ENCODE measurements at regions not wholly inside any gene's neighbourhood (a gene's known extent, or its start where the extent isn't known, plus 50 kb on each side); places are given as distances from the start of the nearest gene placed in this dataset.

DNA sequence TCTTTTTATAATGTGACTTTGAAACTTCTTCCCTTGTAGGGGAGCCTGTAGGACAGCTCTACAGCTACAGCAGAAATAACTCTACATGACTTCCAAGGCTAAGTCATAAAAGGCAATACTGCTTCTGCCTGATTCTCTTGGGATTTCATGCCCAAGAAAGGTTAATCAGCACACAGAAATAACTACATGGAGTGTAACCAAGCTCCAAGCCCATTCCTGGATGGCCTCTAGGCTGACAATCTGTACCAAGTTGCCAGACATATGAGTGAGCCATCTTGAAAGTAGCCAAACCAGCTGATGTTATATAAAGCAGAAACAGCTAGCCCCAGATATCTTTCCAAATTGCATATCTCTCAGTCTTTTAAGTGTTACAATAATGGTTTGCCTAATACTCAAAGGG lies 75.8 kb upstream of the OSTN start:
- intact Hi-C loops (cut with micrococcal nuclease), result no loop called here
- no peaks in the 10 kb centered on the region for H3K4me1 Mint-ChIP-seq
- H3K9me3 ChIP-seq (ENCODE audit: control insufficient read depth, insufficient read depth, low read length), result no peaks in the 10 kb centered on the region
- H3K27me3 ChIP-seq (ENCODE audit: control insufficient read depth, insufficient read depth, low read length), result no peaks in the 10 kb centered on the region
- TF ChIP-seq, protein P1, sequence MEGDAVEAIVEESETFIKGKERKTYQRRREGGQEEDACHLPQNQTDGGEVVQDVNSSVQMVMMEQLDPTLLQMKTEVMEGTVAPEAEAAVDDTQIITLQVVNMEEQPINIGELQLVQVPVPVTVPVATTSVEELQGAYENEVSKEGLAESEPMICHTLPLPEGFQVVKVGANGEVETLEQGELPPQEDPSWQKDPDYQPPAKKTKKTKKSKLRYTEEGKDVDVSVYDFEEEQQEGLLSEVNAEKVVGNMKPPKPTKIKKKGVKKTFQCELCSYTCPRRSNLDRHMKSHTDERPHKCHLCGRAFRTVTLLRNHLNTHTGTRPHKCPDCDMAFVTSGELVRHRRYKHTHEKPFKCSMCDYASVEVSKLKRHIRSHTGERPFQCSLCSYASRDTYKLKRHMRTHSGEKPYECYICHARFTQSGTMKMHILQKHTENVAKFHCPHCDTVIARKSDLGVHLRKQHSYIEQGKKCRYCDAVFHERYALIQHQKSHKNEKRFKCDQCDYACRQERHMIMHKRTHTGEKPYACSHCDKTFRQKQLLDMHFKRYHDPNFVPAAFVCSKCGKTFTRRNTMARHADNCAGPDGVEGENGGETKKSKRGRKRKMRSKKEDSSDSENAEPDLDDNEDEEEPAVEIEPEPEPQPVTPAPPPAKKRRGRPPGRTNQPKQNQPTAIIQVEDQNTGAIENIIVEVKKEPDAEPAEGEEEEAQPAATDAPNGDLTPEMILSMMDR (IDR thresholded peaks at IDR 0.05), result no peak
- no peak overlapping the region for H3K4me3 ChIP-seq (ENCODE audit: low read length)
- H3K27ac Mint-ChIP-seq, result no peak overlapping the region
- no peaks in the 10 kb centered on the region for H3K36me3 ChIP-seq (ENCODE audit: control insufficient read depth, insufficient read depth, low read length)
- H3K4me3 Mint-ChIP-seq, result no peak overlapping the region
- no peak for DNase-seq
- H3K9me3 Mint-ChIP-seq, result peaks cover 4 to 9% of the 10 kb centered on the region in 2 donors
- H3K36me3 Mint-ChIP-seq, result no peaks in the 10 kb centered on the region
- H3K4me1 ChIP-seq (ENCODE audit: control insufficient read depth, insufficient read depth, low read length), result no peaks in the 10 kb centered on the region
- no peaks in the 10 kb centered on the region for H3K27me3 Mint-ChIP-seq (ENCODE audit: low read depth in 2 of 2)
- H3K27ac ChIP-seq (ENCODE audit: low read length), result no peak overlapping the region
- ATAC-seq, result no peak

GRCh38 chr3:191120447-191121298 lies 78.4 kb upstream of the OSTN start:
- H3K27me3 Mint-ChIP-seq (ENCODE audit: low read depth in 2 of 2), result no peaks in the 10 kb centered on the region
- Histone ChIP-seq H3K27me3 (ENCODE audit: control insufficient read depth, insufficient read depth, low read length) (no peaks in the 10 kb centered on the region), H3K4me1 (ENCODE audit: control insufficient read depth, insufficient read depth, low read length) (no peaks in the 10 kb centered on the region), H3K36me3 (ENCODE audit: control insufficient read depth, insufficient read depth, low read length) (no peaks in the 10 kb centered on the region), H3K9me3 (ENCODE audit: control insufficient read depth, insufficient read depth, low read length) (no peaks in the 10 kb centered on the region), H3K4me3 (ENCODE audit: low read length) (no peak overlapping the region), H3K27ac (ENCODE audit: low read length) (no peak overlapping the region)
- intact Hi-C loops (cut with micrococcal nuclease), result no loop called here
- WGBS (ENCODE audit: insufficient coverage), result 78% methylated on average over 1 of the region's 2 CpGs
- TF ChIP-seq, protein P1 (IDR thresholded peaks at IDR 0.05), result no peak
- H3K9me3 Mint-ChIP-seq, result peaks cover 0 to 6% of the 10 kb centered on the region in 2 donors
- DNase-seq (no peak), ATAC-seq (no peak)
- H3K27ac Mint-ChIP-seq, result no peak overlapping the region
- no peak overlapping the region for H3K4me3 Mint-ChIP-seq
- no peaks in the 10 kb centered on the region for H3K36me3 Mint-ChIP-seq
- H3K4me1 Mint-ChIP-seq, result no peaks in the 10 kb centered on the region

- no peaks in the 10 kb centered on the region for H3K4me1 Mint-ChIP-seq
- H3K4me3 Mint-ChIP-seq, result no peak overlapping the region
- ATAC-seq, result no peak
- H3K36me3 ChIP-seq (ENCODE audit: control insufficient read depth, insufficient read depth, low read length), result no peaks in the 10 kb centered on the region
- TF ChIP-seq, protein P1 (IDR thresholded peaks at IDR 0.05), result no peak
- H3K36me3 Mint-ChIP-seq, result no peaks in the 10 kb centered on the region
- no peaks in the 10 kb centered on the region for H3K27me3 Mint-ChIP-seq (ENCODE audit: low read depth in 2 of 2)
- no peak overlapping the region for H3K27ac ChIP-seq (ENCODE audit: low read length)
- H3K4me3 ChIP-seq (ENCODE audit: low read length), result no peak overlapping the region
- no peaks in the 10 kb centered on the region for H3K9me3 ChIP-seq (ENCODE audit: control insufficient read depth, insufficient read depth, low read length)
- no peaks in the 10 kb centered on the region for H3K4me1 ChIP-seq (ENCODE audit: control insufficient read depth, insufficient read depth, low read length)
- WGBS (ENCODE audit: insufficient coverage), result 76% methylated on average over 3 of the region's 3 CpGs
- no peak overlapping the region for H3K27ac Mint-ChIP-seq
- DNase-seq, result no peak
- peaks cover 0 to 6% of the 10 kb centered on the region in 2 donors for H3K9me3 Mint-ChIP-seq
- intact Hi-C loops (cut with micrococcal nuclease), result no loop called here
- no peaks in the 10 kb centered on the region for H3K27me3 ChIP-seq (ENCODE audit: control insufficient read depth, insufficient read depth, low read length)
Observed at GRCh38 chr3:191119415-191120295, 79.4 kb upstream of the OSTN start.

Data from natural killer cell (primary cell).